Upper lobe of left lung (tissue), 4 donors: ENCODE measurements at regions not wholly inside any gene's neighbourhood (a gene's known extent, or its start where the extent isn't known, plus 50 kb on each side); places are given as distances from the start of the nearest gene placed in this dataset.

Experiments used
- CTCF ChIP-seq, 6 experiments: fragments of 450-650 bp in 4 of 6; fragments of 200-600 bp in 2 of 6; sonication (generic) in 2 of 6; IDR thresholded peaks; one replicate each; pipeline ENCODE4 v1.5.1; 2016 to 2019; ENCODE audit warnings: antibody characterized with exemption in 6 of 6
- EP300 ChIP-seq, 4 donors: sonication (generic); formaldehyde crosslinking; IDR thresholded peaks; one replicate each; pipeline ENCODE4 v1.5.1; 2017; ENCODE audit warnings: antibody characterized with exemption in 4 of 4, control low read depth in 2 of 4
- POLR2A ChIP-seq, 4 donors: fragments of 450-650 bp; IDR thresholded peaks; one replicate each; pipeline ENCODE4 v1.5.1; 2016 to 2017; ENCODE audit warnings: antibody characterized with exemption in 4 of 4, mild to moderate bottlenecking in 2 of 4
- POLR2AphosphoS5 ChIP-seq, 2 donors: sonication (generic); formaldehyde crosslinking; IDR thresholded peaks; one replicate each; pipeline ENCODE4 v1.5.1; 2017; ENCODE audit warnings: antibody characterized with exemption in 2 of 2

GRCh38 chr13:109468123-109468522 lies 318.3 kb downstream of the IRS2 start:
- no peak for TF ChIP-seq CTCF (IDR thresholded peaks at IDR 0.05)
- TF ChIP-seq POLR2A (IDR thresholded peaks at IDR 0.05) = no peak
- TF ChIP-seq EP300 (IDR thresholded peaks at IDR 0.05) = no peak
- TF ChIP-seq POLR2AphosphoS5 (IDR thresholded peaks at IDR 0.05) = no peak
